ENCODE measurements at regions not wholly inside any gene's neighbourhood (a gene's known extent, or its start where the extent isn't known, plus 50 kb on each side); places are given as distances from the start of the nearest gene placed in this dataset.

DNA sequence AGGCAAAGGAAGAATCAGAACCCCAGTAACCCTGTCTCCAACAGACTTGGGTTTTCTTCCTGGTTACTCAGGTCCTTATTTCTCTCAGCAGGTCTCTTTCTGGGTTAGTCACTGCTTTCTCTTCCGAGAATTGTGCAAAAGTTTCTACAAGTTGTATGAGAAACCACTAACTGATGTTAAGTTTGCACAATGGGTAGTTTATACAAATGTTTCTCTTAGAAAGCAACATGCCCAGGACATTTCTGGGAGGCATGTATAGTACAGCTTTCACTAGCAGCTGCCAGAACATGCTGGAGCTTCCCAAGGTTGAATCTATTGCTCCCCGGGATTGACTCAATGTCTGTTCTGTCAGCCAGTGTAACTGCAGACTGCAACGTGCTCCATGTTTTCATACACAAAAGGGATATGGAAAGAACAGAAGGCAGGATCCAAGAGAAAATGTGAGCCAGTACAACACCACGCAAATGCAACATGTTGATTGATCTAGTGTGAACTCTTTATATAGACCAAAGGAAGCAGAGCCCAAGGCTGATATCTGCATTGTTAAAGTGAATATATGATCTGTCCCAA lies 887.8 kb downstream of the MCTP2 start:
- Histone ChIP-seq H3K9me3 (ENCODE audit: control insufficient read depth, insufficient read depth, low read length) (no peaks in the 10 kb centered on the region), H4K20me1 (ENCODE audit: control insufficient read depth, insufficient read depth, low read depth, low read length) (no peaks in the 10 kb centered on the region), H3K27ac (ENCODE audit: low read depth, low read length) (no peak overlapping the region), H3F3A (ENCODE audit: control insufficient read depth, insufficient read depth) (no peaks in the 10 kb centered on the region), H3K4me2 (ENCODE audit: low read length) (no peak overlapping the region), H3K27me3 (ENCODE audit: control insufficient read depth, low read length) (no peaks in the 10 kb centered on the region), H3K79me2 (ENCODE audit: control insufficient read depth, low read length) (no peaks in the 10 kb centered on the region), H3K36me3 (ENCODE audit: control insufficient read depth, low read length) (no peaks in the 10 kb centered on the region), H3K4me1 (ENCODE audit: control insufficient read depth, low read length) (no peaks in the 10 kb centered on the region), H3K9me2 (replicated peaks; ENCODE audit: control insufficient read depth, low read length) (no peaks in the 10 kb centered on the region), H3K4me3 (ENCODE audit: low read length) (no peak overlapping the region)
- no peak for TF ChIP-seq EZH2phosphoT487 (IDR thresholded peaks at IDR 0.05; ENCODE audit: borderline replicate concordance, low read length)
- TF ChIP-seq, protein P1, sequence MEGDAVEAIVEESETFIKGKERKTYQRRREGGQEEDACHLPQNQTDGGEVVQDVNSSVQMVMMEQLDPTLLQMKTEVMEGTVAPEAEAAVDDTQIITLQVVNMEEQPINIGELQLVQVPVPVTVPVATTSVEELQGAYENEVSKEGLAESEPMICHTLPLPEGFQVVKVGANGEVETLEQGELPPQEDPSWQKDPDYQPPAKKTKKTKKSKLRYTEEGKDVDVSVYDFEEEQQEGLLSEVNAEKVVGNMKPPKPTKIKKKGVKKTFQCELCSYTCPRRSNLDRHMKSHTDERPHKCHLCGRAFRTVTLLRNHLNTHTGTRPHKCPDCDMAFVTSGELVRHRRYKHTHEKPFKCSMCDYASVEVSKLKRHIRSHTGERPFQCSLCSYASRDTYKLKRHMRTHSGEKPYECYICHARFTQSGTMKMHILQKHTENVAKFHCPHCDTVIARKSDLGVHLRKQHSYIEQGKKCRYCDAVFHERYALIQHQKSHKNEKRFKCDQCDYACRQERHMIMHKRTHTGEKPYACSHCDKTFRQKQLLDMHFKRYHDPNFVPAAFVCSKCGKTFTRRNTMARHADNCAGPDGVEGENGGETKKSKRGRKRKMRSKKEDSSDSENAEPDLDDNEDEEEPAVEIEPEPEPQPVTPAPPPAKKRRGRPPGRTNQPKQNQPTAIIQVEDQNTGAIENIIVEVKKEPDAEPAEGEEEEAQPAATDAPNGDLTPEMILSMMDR (IDR thresholded peaks at IDR 0.05; ENCODE audit: low read depth, low read length, poor library complexity, severe bottlenecking) = no peak

DNA sequence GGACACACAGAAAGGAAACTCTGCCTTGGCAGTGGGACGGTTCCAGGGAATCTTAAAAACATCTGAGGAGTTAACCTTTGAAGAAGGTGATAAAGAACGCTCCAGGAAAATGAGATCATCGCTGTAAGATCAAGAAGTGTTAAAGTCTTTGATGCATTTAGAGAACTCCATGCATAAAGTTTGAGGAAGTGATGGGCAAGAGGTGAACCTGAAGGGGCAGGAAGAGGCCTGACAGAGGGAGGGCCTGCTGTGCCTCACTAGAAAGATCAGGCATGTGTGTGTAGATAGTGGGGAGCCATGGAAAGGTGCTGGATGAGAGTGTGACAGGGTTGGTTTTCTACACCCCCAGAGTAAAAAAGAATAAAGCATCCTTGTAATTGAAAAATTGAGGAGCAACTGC lies 889.2 kb downstream of the MCTP2 start:
- H3K4me1 ChIP-seq (ENCODE audit: control insufficient read depth, low read length) = no peaks in the 10 kb centered on the region
- no peaks in the 10 kb centered on the region for H3K27me3 ChIP-seq (ENCODE audit: control insufficient read depth, low read length)
- H3K4me3 ChIP-seq (ENCODE audit: low read length) = no peak overlapping the region
- H3K9me2 ChIP-seq (replicated peaks; ENCODE audit: control insufficient read depth, low read length) = no peaks in the 10 kb centered on the region
- H3F3A ChIP-seq (ENCODE audit: control insufficient read depth, insufficient read depth) = no peaks in the 10 kb centered on the region
- no peaks in the 10 kb centered on the region for H4K20me1 ChIP-seq (ENCODE audit: control insufficient read depth, insufficient read depth, low read depth, low read length)
- no peaks in the 10 kb centered on the region for H3K79me2 ChIP-seq (ENCODE audit: control insufficient read depth, low read length)
- TF ChIP-seq EZH2phosphoT487 (IDR thresholded peaks at IDR 0.05; ENCODE audit: borderline replicate concordance, low read length) = no peak
- TF ChIP-seq, protein P1 (IDR thresholded peaks at IDR 0.05; ENCODE audit: low read depth, low read length, poor library complexity, severe bottlenecking) = no peak
- no peaks in the 10 kb centered on the region for H3K9me3 ChIP-seq (ENCODE audit: control insufficient read depth, insufficient read depth, low read length)
- H3K4me2 ChIP-seq (ENCODE audit: low read length) = no peak overlapping the region
- no peak overlapping the region for H3K27ac ChIP-seq (ENCODE audit: low read depth, low read length)
- H3K36me3 ChIP-seq (ENCODE audit: control insufficient read depth, low read length) = no peaks in the 10 kb centered on the region

DNA sequence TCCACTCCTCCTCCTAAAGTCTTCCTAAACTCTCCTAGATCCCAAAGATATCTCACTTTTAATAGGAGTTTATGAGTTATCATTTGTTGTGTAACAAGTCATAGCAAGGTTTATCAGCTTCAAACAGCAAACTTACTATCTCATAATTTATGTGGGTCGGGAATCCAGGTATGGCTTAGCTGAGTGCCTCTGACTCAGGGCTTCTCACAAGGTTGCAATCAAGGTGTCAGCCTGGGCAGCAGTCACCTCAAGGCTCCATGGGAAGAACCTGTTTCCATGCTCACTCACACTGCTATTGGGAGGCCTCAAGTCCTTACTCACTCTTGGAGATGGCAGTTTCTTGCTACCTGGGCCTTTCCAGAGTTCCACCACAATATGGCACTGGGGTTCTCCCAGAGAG lies 889.8 kb downstream of the MCTP2 start:
- Histone ChIP-seq H3F3A (ENCODE audit: control insufficient read depth, insufficient read depth) (no peaks in the 10 kb centered on the region), H3K4me2 (ENCODE audit: low read length) (no peak overlapping the region), H4K20me1 (ENCODE audit: control insufficient read depth, insufficient read depth, low read depth, low read length) (no peaks in the 10 kb centered on the region), H3K9me2 (replicated peaks; ENCODE audit: control insufficient read depth, low read length) (no peaks in the 10 kb centered on the region), H3K4me1 (ENCODE audit: control insufficient read depth, low read length) (no peaks in the 10 kb centered on the region), H3K27me3 (ENCODE audit: control insufficient read depth, low read length) (no peaks in the 10 kb centered on the region), H3K4me3 (ENCODE audit: low read length) (no peak overlapping the region), H3K27ac (ENCODE audit: low read depth, low read length) (no peak overlapping the region), H3K9me3 (ENCODE audit: control insufficient read depth, insufficient read depth, low read length) (no peaks in the 10 kb centered on the region), H3K79me2 (ENCODE audit: control insufficient read depth, low read length) (no peaks in the 10 kb centered on the region), H3K36me3 (ENCODE audit: control insufficient read depth, low read length) (no peaks in the 10 kb centered on the region)
- TF ChIP-seq, protein P1 (IDR thresholded peaks at IDR 0.05; ENCODE audit: low read depth, low read length, poor library complexity, severe bottlenecking) = no peak
- TF ChIP-seq EZH2phosphoT487 (IDR thresholded peaks at IDR 0.05; ENCODE audit: borderline replicate concordance, low read length) = no peak

Measured in DOHH2 (cell line).